ENCODE measurements at regions not wholly inside any gene's neighbourhood (a gene's known extent, or its start where the extent isn't known, plus 50 kb on each side); places are given as distances from the start of the nearest gene placed in this dataset.

- Histone ChIP-seq H3K27me3 (no peaks in the 10 kb centered on the region), H3K4me3 (no peak overlapping the region), H3K36me3 (no peaks in the 10 kb centered on the region), H3K27ac (no peak overlapping the region), H3K4me1 (no peaks in the 10 kb centered on the region), H3K9me3 (no peaks in the 10 kb centered on the region)
- intact Hi-C loops (cut with DNase I) = no loop called here
- 57 to 80% methylated on average over 1 of the region's 1 CpG for WGBS, 2 donors
- no peak for DNase-seq
- TF ChIP-seq CTCF (IDR thresholded peaks at IDR 0.05) (no peak), POLR2A (IDR thresholded peaks at IDR 0.05) (no peak)
Observed at GRCh38 chr2:122703676-122704075, 948.2 kb downstream of the TSN start.

- Histone ChIP-seq H3K27me3 (no peaks in the 10 kb centered on the region), H3K36me3 (no peaks in the 10 kb centered on the region), H3K4me3 (no peak overlapping the region), H3K9me3 (no peaks in the 10 kb centered on the region), H3K27ac (no peak overlapping the region), H3K4me1 (no peaks in the 10 kb centered on the region)
- TF ChIP-seq CTCF (IDR thresholded peaks at IDR 0.05) = no peak
- no peak for TF ChIP-seq POLR2A (IDR thresholded peaks at IDR 0.05)
- intact Hi-C loops (cut with DNase I) = no loop called here
- 73 to 86% methylated on average over 1 of the region's 1 CpG for WGBS, 2 donors
- DNase-seq = no peak
Observed at GRCh38 chr2:122704109-122704563, 948.7 kb downstream of the TSN start.

- peaks cover 0 to 2% (median 0%) of the 10 kb centered on the region in 3 donors for H3K9me3 ChIP-seq
- WGBS, 2 donors = 73 to 100% methylated on average over 1 of the region's 1 CpG
- no peaks in the 10 kb centered on the region for H3K36me3 ChIP-seq
- H3K27me3 ChIP-seq = no peaks in the 10 kb centered on the region
- TF ChIP-seq CTCF (IDR thresholded peaks at IDR 0.05) (no peak), POLR2A (IDR thresholded peaks at IDR 0.05) (no peak)
- no peaks in the 10 kb centered on the region for H3K4me1 ChIP-seq
- no peak overlapping the region for H3K27ac ChIP-seq
- intact Hi-C loops (cut with DNase I) = no loop called here
- no peak for DNase-seq
- H3K4me3 ChIP-seq = no peak overlapping the region
Observed at GRCh38 chr2:122705746-122706145, 950.3 kb downstream of the TSN start.

- no peaks in the 10 kb centered on the region for H3K4me1 ChIP-seq
- H3K9me3 ChIP-seq = peaks cover 0 to 12% (median 4%) of the 10 kb centered on the region in 3 donors
- no peak for TF ChIP-seq CTCF (IDR thresholded peaks at IDR 0.05)
- TF ChIP-seq POLR2A (IDR thresholded peaks at IDR 0.05) = no peak
- H3K27ac ChIP-seq = no peak overlapping the region
- 76 to 82% methylated on average over 3 of the region's 3 CpGs for WGBS, 2 donors
- no peak overlapping the region for H3K4me3 ChIP-seq
- H3K27me3 ChIP-seq = no peaks in the 10 kb centered on the region
- intact Hi-C loops (cut with DNase I) = no loop called here
- H3K36me3 ChIP-seq = no peaks in the 10 kb centered on the region
- DNase-seq = no peak
Observed at GRCh38 chr2:122706757-122707223, 951.3 kb downstream of the TSN start.

- TF ChIP-seq POLR2A (IDR thresholded peaks at IDR 0.05) = no peak
- TF ChIP-seq CTCF (IDR thresholded peaks at IDR 0.05) = no peak
- no peaks in the 10 kb centered on the region for H3K36me3 ChIP-seq
- DNase-seq = no peak
- WGBS, 2 donors = 50 to 57% methylated on average over 1 of the region's 1 CpG
- no peak overlapping the region for H3K4me3 ChIP-seq
- H3K4me1 ChIP-seq = no peaks in the 10 kb centered on the region
- H3K9me3 ChIP-seq = peaks cover 0 to 17% (median 9%) of the 10 kb centered on the region in 3 donors
- H3K27ac ChIP-seq = no peak overlapping the region
- no peaks in the 10 kb centered on the region for H3K27me3 ChIP-seq
- intact Hi-C loops (cut with DNase I) = no loop called here
Observed at GRCh38 chr2:122707224-122707824, 951.9 kb downstream of the TSN start.

Data from esophagus squamous epithelium (tissue), 5 donors.